Endothelial cell of umbilical vein (primary cell): ENCODE measurements at regions not wholly inside any gene's neighbourhood (a gene's known extent, or its start where the extent isn't known, plus 50 kb on each side); places are given as distances from the start of the nearest gene placed in this dataset.

Experiments used
- BruUV-seq: library from RNA; stranded (reverse); fragments of 400-500 nt; replicated peaks from 2 replicates; lab custom pipeline; 2021; lab: Mats Ljungman, UMichigan
- CTCF ChIA-PET: fragments of 300-600, 350-600 bp; sonication (Branson Sonifier 250); formaldehyde crosslinking; loops from one replicate; lab custom pipeline; 2021; ENCODE audit warnings: antibody characterized with exemption, inconsistent platforms; lab: Charles Lee
- POLR2A ChIA-PET: fragments of 300-600, 350-600 bp; sonication (Branson Sonifier 250); formaldehyde crosslinking; loops from one replicate; lab custom pipeline; 2021; ENCODE audit warnings: antibody characterized with exemption, inconsistent platforms; lab: Charles Lee
- DNase-seq: peaks from one replicate; pipeline ENCODE4 v3.0.0-alpha.2; 2011; ENCODE audit warnings: low read depth, low spot score
- FAIRE-seq: peaks from 2 replicates; lab custom pipeline; 2011; peaks lifted over from hg19 to GRCh38; lab: Jason Lieb, UNC
- H2AFZ ChIP-seq: 2 replicates; pipeline ENCODE4 v1.6.0; 2012; ENCODE audit warnings: low read depth, low read length, control low read depth, inconsistent platforms
- H3K27ac ChIP-seq: 2 replicates; pipeline ENCODE4 v1.5.1; 2011; ENCODE audit warnings: low read depth, mild to moderate bottlenecking, control low read depth, low read length, moderate library complexity; ENCODE audit not compliant: insufficient read depth
- H3K27me3 ChIP-seq, 2 experiments: 2 replicates each; pipeline versions ENCODE4 v1.6.0 to v1.6.1; 2011; ENCODE audit warnings: low read length in 2 of 2, mixed read lengths in 1 of 2; ENCODE audit not compliant: control insufficient read depth in 2 of 2, insufficient read depth in 2 of 2
- H3K36me3 ChIP-seq, 2 experiments: 2 replicates in 1 of 2; 3 replicates in 1 of 2; pipeline ENCODE4 v1.5.1; 2011; ENCODE audit warnings: low read length in 2 of 2, mild to moderate bottlenecking in 1 of 2, moderate library complexity in 1 of 2; ENCODE audit not compliant: control insufficient read depth in 2 of 2, insufficient read depth in 2 of 2; ENCODE audit errors: extremely low read depth in 1 of 2
- H3K4me1 ChIP-seq: 3 replicates; pipeline ENCODE4 v1.5.1; 2011; ENCODE audit warnings: mild to moderate bottlenecking, low read length; ENCODE audit not compliant: control insufficient read depth, insufficient read depth; ENCODE audit errors: extremely low read depth
- H3K4me2 ChIP-seq: 2 replicates; pipeline ENCODE4 v1.6.1; 2011; ENCODE audit warnings: low read length, control low read depth, mixed read lengths; ENCODE audit not compliant: insufficient read depth
- H3K4me3 ChIP-seq, 3 experiments: fragments of 200-600 bp in 1 of 3; sonication (generic), shearing (Covaris generic) in 1 of 3; replicated peaks in 1 of 3; 2 replicates each; pipeline ENCODE4 v1.5.1; 2011 to 2016; ENCODE audit warnings: control low read depth in 3 of 3, low read length in 3 of 3, mild to moderate bottlenecking in 2 of 3, inconsistent platforms in 1 of 3, low read depth in 1 of 3, moderate library complexity in 1 of 3; ENCODE audit not compliant: insufficient read depth in 1 of 3
- H3K79me2 ChIP-seq: 2 replicates; pipeline ENCODE4 v1.6.0; 2012; ENCODE audit warnings: low read length, inconsistent platforms; ENCODE audit not compliant: control insufficient read depth, insufficient read depth
- H3K9ac ChIP-seq: replicated peaks from 2 replicates; pipeline ENCODE3; 2011; ENCODE audit warnings: low read length, control low read depth; ENCODE audit not compliant: insufficient read depth; ENCODE audit errors: extremely low read depth
- H3K9me1 ChIP-seq: replicated peaks from 3 replicates; pipeline ENCODE4 v1.6.0; 2011; ENCODE audit warnings: mild to moderate bottlenecking, low read length; ENCODE audit not compliant: control insufficient read depth, insufficient read depth; ENCODE audit errors: extremely low read depth
- H3K9me3 ChIP-seq: replicated peaks from 2 replicates; pipeline ENCODE4 v1.5.1; 2012; ENCODE audit warnings: low read length, inconsistent platforms; ENCODE audit not compliant: control insufficient read depth, insufficient read depth
- H4K20me1 ChIP-seq: replicated peaks from 2 replicates; pipeline ENCODE3; 2011; ENCODE audit warnings: mild to moderate bottlenecking, low read length; ENCODE audit not compliant: control insufficient read depth, insufficient read depth; ENCODE audit errors: extremely low read depth
- CTCF ChIP-seq, 2 donors: IDR thresholded peaks; 1 replicate in 1 of 2; 2 replicates in 1 of 2; pipeline ENCODE4 v1.5.1; 2011; ENCODE audit warnings: low read length in 2 of 2, mild to moderate bottlenecking in 2 of 2, moderate library complexity in 2 of 2, control low read depth in 1 of 2, inconsistent platforms in 1 of 2, low read depth in 1 of 2; ENCODE audit not compliant: insufficient read depth in 1 of 2; ENCODE audit errors: extremely low read depth in 1 of 2
- EZH2 ChIP-seq: IDR thresholded peaks from 2 replicates; pipeline ENCODE4 v1.6.1; 2012; ENCODE audit warnings: borderline replicate concordance, low read depth, mild to moderate bottlenecking, moderate library complexity, low read length, inconsistent platforms; ENCODE audit not compliant: severe bottlenecking
- FOS ChIP-seq: IDR thresholded peaks from 2 replicates; pipeline ENCODE4 v1.6.1; 2011; ENCODE audit warnings: mild to moderate bottlenecking, low read length, moderate library complexity, borderline replicate concordance; ENCODE audit not compliant: insufficient read depth
- GATA2 ChIP-seq: IDR thresholded peaks from 2 replicates; pipeline ENCODE4 v1.7.0; 2011; ENCODE audit warnings: low read depth, mild to moderate bottlenecking, moderate library complexity, mixed read lengths, low read length; ENCODE audit not compliant: insufficient read length, insufficient read depth
- JUN ChIP-seq: IDR thresholded peaks from 2 replicates; pipeline ENCODE4 v1.6.1; 2011; ENCODE audit warnings: borderline replicate concordance, low read depth; ENCODE audit not compliant: insufficient read length, insufficient read depth
- MAX ChIP-seq: IDR thresholded peaks from 2 replicates; pipeline ENCODE4 v1.6.1; 2011; ENCODE audit not compliant: insufficient read depth, insufficient read length
- MYC ChIP-seq: IDR thresholded peaks from one replicate; pipeline ENCODE4 v1.6.1; 2011; ENCODE audit warnings: mild to moderate bottlenecking, low read depth, low read length
- POLR2A ChIP-seq: IDR thresholded peaks from 2 replicates; pipeline ENCODE4 v1.6.1; 2012; ENCODE audit warnings: low read depth, mild to moderate bottlenecking, control low read depth, low read length
- POLR2AphosphoS5 ChIP-seq: IDR thresholded peaks from 2 replicates; pipeline ENCODE4 v1.6.1; 2012; ENCODE audit warnings: low read depth, mild to moderate bottlenecking, control low read depth, low read length, moderate library complexity; ENCODE audit not compliant: insufficient read depth
- dilution Hi-C: fragments of 300-500 bp; cut with MboI; formaldehyde crosslinking; loops from one replicate; pipeline ENCODE4 v1.15.0; 2019; ENCODE audit warnings: low sequenced_read_pairs; ENCODE audit not compliant: extremely low pct_ligation_motif_present
- intact Hi-C: fragments of 100-400 bp; cut with micrococcal nuclease; formaldehyde crosslinking; loops from one replicate; pipeline ENCODE4 v1.10.0; 2022

- Histone ChIP-seq H3K4me3 (no peak overlapping the region), H3K79me2 (no peaks in the 10 kb centered on the region), H3K27me3 (no peaks in the 10 kb centered on the region), H3K36me3 (no peaks in the 10 kb centered on the region), H3K4me1 (peaks cover 2% of the 10 kb centered on the region), H3K27ac (no peak overlapping the region), H3K4me2 (no peak overlapping the region), H3K9me3 (no peaks in the 10 kb centered on the region), H3K9ac (no peak overlapping the region), H2AFZ (no peak overlapping the region), H4K20me1 (no peaks in the 10 kb centered on the region), H3K9me1 (no peaks in the 10 kb centered on the region)
- intact Hi-C loops (no loop called here), dilution Hi-C loops (no loop called here)
- DNase-seq (no peak), FAIRE-seq (no peak)
- BruUV-seq, result no TSS peak
- POLR2A ChIA-PET, result no interaction called here
- TF ChIP-seq POLR2AphosphoS5, result no peak
- CTCF ChIA-PET, result no interaction called here
Observed at GRCh38 chr17:5862395-5862794, 207.8 kb upstream of the WSCD1 start.

GRCh38 chr17:5864741-5865657 is 205.2 kb upstream of the WSCD1 start:
- Histone ChIP-seq H4K20me1 (no peaks in the 10 kb centered on the region), H3K36me3 (no peaks in the 10 kb centered on the region), H3K9me1 (no peaks in the 10 kb centered on the region), H3K9me3 (no peaks in the 10 kb centered on the region), H2AFZ (no peak overlapping the region), H3K4me2 (no peak overlapping the region), H3K27me3 (no peaks in the 10 kb centered on the region), H3K79me2 (no peaks in the 10 kb centered on the region), H3K27ac (no peak overlapping the region), H3K9ac (no peak overlapping the region), H3K4me1 (no peaks in the 10 kb centered on the region), H3K4me3 (no peak overlapping the region)
- DNase-seq (no peak), FAIRE-seq (no peak)
- ChIA-PET POLR2A (no interaction called here), CTCF (interaction anchor here (1.2 kb wide), 1 partner anchor 345 kb away, joined by 3 read pairs; no protein-coding TSS in a partner anchor)
- intact Hi-C loops, result no loop called here
- TF ChIP-seq CTCF (IDR thresholded peaks at IDR 0.05; ENCODE audit: extremely low read depth in 1 of 2, insufficient read depth in 1 of 2, low read depth in 1 of 2, low read length in 2 of 2) (no peak), POLR2AphosphoS5 (no peak), JUN (no peak), POLR2A (no peak), MAX (no peak), FOS (no peak), GATA2 (no peak), MYC (no peak), EZH2 (no peak)
- no TSS peak for BruUV-seq
- dilution Hi-C loops, result no loop called here
